ENCODE measurements at regions not wholly inside any gene's neighbourhood (a gene's known extent, or its start where the extent isn't known, plus 50 kb on each side); places are given as distances from the start of the nearest gene placed in this dataset.

- TF ChIP-seq ZNF462 (CRISPR knock-in tag; IDR thresholded peaks at IDR 0.05) (no peak), ETS1 (IDR thresholded peaks at IDR 0.05) (no peak), EZH2phosphoT487 (IDR thresholded peaks at IDR 0.05; ENCODE audit: unreplicated experiment) (no peak), STAT1 (IDR thresholded peaks at IDR 0.05; ENCODE audit: unreplicated experiment) (no peak), CREB1 (CRISPR knock-in tag; IDR thresholded peaks at IDR 0.05; ENCODE audit: low read depth) (no peak), JUNB (IDR thresholded peaks at IDR 0.05; ENCODE audit: unreplicated experiment) (no peak)
- TF ChIP-seq, protein P1, sequence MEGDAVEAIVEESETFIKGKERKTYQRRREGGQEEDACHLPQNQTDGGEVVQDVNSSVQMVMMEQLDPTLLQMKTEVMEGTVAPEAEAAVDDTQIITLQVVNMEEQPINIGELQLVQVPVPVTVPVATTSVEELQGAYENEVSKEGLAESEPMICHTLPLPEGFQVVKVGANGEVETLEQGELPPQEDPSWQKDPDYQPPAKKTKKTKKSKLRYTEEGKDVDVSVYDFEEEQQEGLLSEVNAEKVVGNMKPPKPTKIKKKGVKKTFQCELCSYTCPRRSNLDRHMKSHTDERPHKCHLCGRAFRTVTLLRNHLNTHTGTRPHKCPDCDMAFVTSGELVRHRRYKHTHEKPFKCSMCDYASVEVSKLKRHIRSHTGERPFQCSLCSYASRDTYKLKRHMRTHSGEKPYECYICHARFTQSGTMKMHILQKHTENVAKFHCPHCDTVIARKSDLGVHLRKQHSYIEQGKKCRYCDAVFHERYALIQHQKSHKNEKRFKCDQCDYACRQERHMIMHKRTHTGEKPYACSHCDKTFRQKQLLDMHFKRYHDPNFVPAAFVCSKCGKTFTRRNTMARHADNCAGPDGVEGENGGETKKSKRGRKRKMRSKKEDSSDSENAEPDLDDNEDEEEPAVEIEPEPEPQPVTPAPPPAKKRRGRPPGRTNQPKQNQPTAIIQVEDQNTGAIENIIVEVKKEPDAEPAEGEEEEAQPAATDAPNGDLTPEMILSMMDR (conservative IDR thresholded peaks at IDR 0.05; ENCODE audit: low read depth in 2 of 2) = no peak
Measured at GRCh38 chr7:46755120-46756034, 826.5 kb downstream of the TNS3 start (continued).
